Esophagus squamous epithelium (tissue), 5 donors: ENCODE measurements at regions not wholly inside any gene's neighbourhood (a gene's known extent, or its start where the extent isn't known, plus 50 kb on each side); places are given as distances from the start of the nearest gene placed in this dataset.

Experiments used
- DNase-seq: peaks from one replicate; lab custom pipeline; 2025; lab: John Stamatoyannopoulos, UW
- H3K27ac ChIP-seq, 4 donors: fragments of 200-600 bp; sonication (generic); one replicate each; pipeline ENCODE4 v1.5.1; 2016 to 2019; ENCODE audit warnings: mild to moderate bottlenecking in 1 of 4
- H3K27me3 ChIP-seq, 4 donors: fragments of 200-600 bp; sonication (generic); 1 replicate in 3 of 4; 2 replicates in 1 of 4; pipeline versions ENCODE4 v1.5.1 to v1.6.0; 2017 to 2021; ENCODE audit warnings: antibody characterized with exemption in 1 of 4
- H3K36me3 ChIP-seq, 3 donors: fragments of 200-600 bp; sonication (generic); one replicate each; pipeline ENCODE4 v1.5.1; 2016 to 2019
- H3K4me1 ChIP-seq, 3 donors: fragments of 200-600 bp; sonication (generic); one replicate each; pipeline ENCODE4 v1.5.1; 2017 to 2019
- H3K4me3 ChIP-seq, 4 donors: fragments of 200-600 bp; sonication (generic); 1 replicate in 3 of 4; 2 replicates in 1 of 4; pipeline ENCODE4 v1.5.1; 2016 to 2019; ENCODE audit warnings: mild to moderate bottlenecking in 2 of 4, moderate library complexity in 1 of 4
- H3K9me3 ChIP-seq, 3 donors: fragments of 200-600 bp; sonication (generic); one replicate each; pipeline ENCODE4 v1.5.1; 2016 to 2019
- POLR2A ChIP-seq, 4 donors: fragments of 450-650 bp; IDR thresholded peaks; one replicate each; pipeline ENCODE4 v1.6.1; 2017; ENCODE audit warnings: antibody characterized with exemption in 4 of 4, mild to moderate bottlenecking in 4 of 4, moderate library complexity in 3 of 4
- WGBS, 2 donors: methylation state at CpG; one replicate each; pipeline ENCODE4 v1.1.5; 2018; 5-methylcytosine and 5-hydroxymethylcytosine counted together
- intact Hi-C: fragments of 100-400 bp; cut with DNase I; formaldehyde crosslinking; loops from one replicate; pipeline ENCODE4 v1.15.0; 2022
- TF ChIP-seq, protein P1 (sequence below), 6 experiments: fragments of 450-650 bp in 4 of 6; fragments of 200-600 bp in 2 of 6; sonication (generic) in 2 of 6; IDR thresholded peaks; one replicate each; pipeline ENCODE4 v1.5.1; 2016 to 2019; ENCODE audit warnings: antibody characterized with exemption in 6 of 6, mild to moderate bottlenecking in 4 of 6, moderate library complexity in 4 of 6
- donor health status: DM: yes; HTN: yes; CAD: no.

DNA sequence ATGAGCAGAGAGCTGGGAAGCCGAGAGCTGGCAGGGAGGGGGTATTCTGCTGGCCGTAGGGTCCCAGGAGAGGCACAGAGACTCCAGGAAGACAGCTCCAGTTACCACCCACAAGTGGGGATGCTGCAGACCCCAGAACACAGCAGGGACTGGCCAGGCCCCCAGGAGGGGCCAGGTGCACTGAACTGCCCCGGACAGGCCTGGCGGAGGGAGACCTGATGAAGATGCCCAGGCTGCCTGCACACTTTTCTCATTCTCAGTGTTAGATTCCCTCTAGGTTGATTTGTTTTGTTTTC is 110.8 kb downstream of the CPZ start:
- WGBS, 2 donors, result 90 to 93% methylated on average over 4 of the region's 4 CpGs
- no peak for DNase-seq
- H3K9me3 ChIP-seq, result no peaks in the 10 kb centered on the region
- peaks cover 0 to 8% (median 0%) of the 10 kb centered on the region in 3 donors for H3K4me1 ChIP-seq
- peaks cover 0 to 87% (median 0%) of the 10 kb centered on the region in 4 donors for H3K27me3 ChIP-seq
- TF ChIP-seq POLR2A (IDR thresholded peaks at IDR 0.05), result no peak
- TF ChIP-seq, protein P1, sequence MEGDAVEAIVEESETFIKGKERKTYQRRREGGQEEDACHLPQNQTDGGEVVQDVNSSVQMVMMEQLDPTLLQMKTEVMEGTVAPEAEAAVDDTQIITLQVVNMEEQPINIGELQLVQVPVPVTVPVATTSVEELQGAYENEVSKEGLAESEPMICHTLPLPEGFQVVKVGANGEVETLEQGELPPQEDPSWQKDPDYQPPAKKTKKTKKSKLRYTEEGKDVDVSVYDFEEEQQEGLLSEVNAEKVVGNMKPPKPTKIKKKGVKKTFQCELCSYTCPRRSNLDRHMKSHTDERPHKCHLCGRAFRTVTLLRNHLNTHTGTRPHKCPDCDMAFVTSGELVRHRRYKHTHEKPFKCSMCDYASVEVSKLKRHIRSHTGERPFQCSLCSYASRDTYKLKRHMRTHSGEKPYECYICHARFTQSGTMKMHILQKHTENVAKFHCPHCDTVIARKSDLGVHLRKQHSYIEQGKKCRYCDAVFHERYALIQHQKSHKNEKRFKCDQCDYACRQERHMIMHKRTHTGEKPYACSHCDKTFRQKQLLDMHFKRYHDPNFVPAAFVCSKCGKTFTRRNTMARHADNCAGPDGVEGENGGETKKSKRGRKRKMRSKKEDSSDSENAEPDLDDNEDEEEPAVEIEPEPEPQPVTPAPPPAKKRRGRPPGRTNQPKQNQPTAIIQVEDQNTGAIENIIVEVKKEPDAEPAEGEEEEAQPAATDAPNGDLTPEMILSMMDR (IDR thresholded peaks at IDR 0.05), result no peak
- intact Hi-C loops, result no loop called here
- H3K4me3 ChIP-seq, result no peak overlapping the region
- H3K27ac ChIP-seq, result no peak overlapping the region
- H3K36me3 ChIP-seq, result no peaks in the 10 kb centered on the region

GRCh38 chr4:8702516-8703400 is 110.2 kb downstream of the CPZ start:
- intact Hi-C loops, result no loop called here
- no peaks in the 10 kb centered on the region for H3K9me3 ChIP-seq
- DNase-seq, result no peak
- H3K27ac ChIP-seq, result no peak overlapping the region
- peaks cover 0 to 91% (median 0%) of the 10 kb centered on the region in 4 donors for H3K27me3 ChIP-seq
- H3K4me1 ChIP-seq, result peaks cover 0 to 8% (median 0%) of the 10 kb centered on the region in 3 donors
- no peak for TF ChIP-seq POLR2A (IDR thresholded peaks at IDR 0.05)
- TF ChIP-seq, protein P1 (IDR thresholded peaks at IDR 0.05), result no peak
- WGBS, 2 donors, result 67% methylated on average over 12 to 13 of the region's 15 CpGs
- no peaks in the 10 kb centered on the region for H3K36me3 ChIP-seq
- no peak overlapping the region for H3K4me3 ChIP-seq

GRCh38 chr4:8702020-8702495 is 109.5 kb downstream of the CPZ start:
- WGBS, 2 donors, result 52 to 81% methylated on average over 4 to 10 of the region's 10 CpGs
- intact Hi-C loops, result no loop called here
- Histone ChIP-seq H3K9me3 (peaks cover 0 to 4% (median 0%) of the 10 kb centered on the region in 3 donors), H3K27ac (no peak overlapping the region), H3K36me3 (no peaks in the 10 kb centered on the region), H3K4me1 (peaks cover 0 to 8% (median 0%) of the 10 kb centered on the region in 3 donors), H3K27me3 (peaks cover 0 to 94% (median 0%) of the 10 kb centered on the region in 4 donors), H3K4me3 (no peak overlapping the region)
- no peak for TF ChIP-seq POLR2A (IDR thresholded peaks at IDR 0.05)
- TF ChIP-seq, protein P1 (IDR thresholded peaks at IDR 0.05), result no peak
- no peak for DNase-seq

DNA sequence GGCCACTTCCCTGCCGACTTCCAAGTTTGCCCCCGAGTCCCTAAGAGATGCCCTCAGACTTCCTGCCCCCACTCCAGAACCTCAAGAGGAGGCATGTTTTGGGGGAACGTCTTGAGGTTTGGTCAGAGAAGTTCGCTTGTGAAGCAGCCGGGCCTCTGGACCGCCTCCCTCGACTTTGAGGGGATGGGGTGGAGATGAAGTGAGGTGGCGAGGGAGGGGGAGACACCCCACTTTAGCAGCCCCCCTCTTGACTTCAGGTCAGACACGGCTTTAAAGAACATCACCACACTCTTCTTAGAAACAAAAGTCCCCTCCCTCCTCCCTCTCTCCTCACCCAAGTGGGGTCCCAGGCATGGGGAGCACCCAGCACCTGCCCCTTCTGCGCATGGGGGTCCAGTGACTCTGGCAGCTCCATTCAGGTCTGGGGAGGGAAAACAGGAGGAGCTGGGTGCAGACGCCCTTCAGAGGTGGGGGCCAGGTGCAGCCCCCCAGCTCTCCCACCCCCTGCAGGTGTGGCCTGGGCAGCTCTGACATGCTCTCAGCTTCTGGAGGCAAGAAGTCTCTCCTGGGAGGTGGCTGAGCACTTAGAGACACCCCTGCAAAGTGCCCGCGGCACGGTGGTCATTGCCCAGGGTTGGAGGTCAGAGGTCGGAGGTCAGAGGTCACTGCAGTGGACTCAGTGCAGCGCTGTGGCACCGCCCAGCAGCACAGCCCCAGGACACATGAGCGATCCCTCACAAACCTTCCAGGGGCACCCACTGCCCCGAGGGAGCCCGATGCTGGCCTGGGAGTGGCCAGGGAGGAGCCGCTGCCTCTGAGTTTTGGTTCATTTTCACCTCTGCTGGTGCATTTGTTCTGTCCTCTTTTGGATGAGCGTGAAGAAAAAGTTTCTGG is 108.8 kb downstream of the CPZ start:
- H3K36me3 ChIP-seq, result no peaks in the 10 kb centered on the region
- intact Hi-C loops, result no loop called here
- H3K27ac ChIP-seq, result no peak overlapping the region
- WGBS, 2 donors, result 52 to 59% methylated on average over 9 to 17 of the region's 22 CpGs
- no peak for DNase-seq
- H3K9me3 ChIP-seq, result peaks cover 0 to 4% (median 0%) of the 10 kb centered on the region in 3 donors
- peaks cover 0 to 97% (median 0%) of the 10 kb centered on the region in 4 donors for H3K27me3 ChIP-seq
- TF ChIP-seq, protein P1 (IDR thresholded peaks at IDR 0.05), result no peak
- no peak for TF ChIP-seq POLR2A (IDR thresholded peaks at IDR 0.05)
- peaks cover 0 to 8% (median 0%) of the 10 kb centered on the region in 3 donors for H3K4me1 ChIP-seq
- H3K4me3 ChIP-seq, result no peak overlapping the region
